CD8-positive, alpha-beta memory T cell (primary cell): ENCODE measurements at regions not wholly inside any gene's neighbourhood (a gene's known extent, or its start where the extent isn't known, plus 50 kb on each side); places are given as distances from the start of the nearest gene placed in this dataset.
A peak's percentile ranks its signal among the peaks of the same experiment; 100 is the strongest.

Experiments
- CTCF ChIA-PET: fragments of 350-600 bp; sonication (Branson Sonifier 250); formaldehyde crosslinking; loops from one replicate; lab custom pipeline; 2021; ENCODE audit warnings: antibody characterized with exemption; lab: Charles Lee
- POLR2A ChIA-PET: fragments of 350-600 bp; sonication (Branson Sonifier 250); formaldehyde crosslinking; loops from one replicate; lab custom pipeline; 2021; ENCODE audit warnings: antibody characterized with exemption; lab: Charles Lee
- DNase-seq, 5 donors: peaks; one replicate each; pipeline versions ENCODE4 v3.0.0 to v3.0.0-alpha.2; 2020 to 2022; ENCODE audit warnings: mixed read lengths in 1 of 5
- H3K27ac ChIP-seq: one replicate; pipeline ENCODE4 v1.7.0; 2013; ENCODE audit warnings: low read depth, mild to moderate bottlenecking, low read length, moderate library complexity
- H3K27me3 ChIP-seq: 2 replicates; pipeline ENCODE4 v1.7.0; 2013; ENCODE audit warnings: low read length, mild to moderate bottlenecking; ENCODE audit not compliant: insufficient read depth, poor library complexity, severe bottlenecking
- H3K36me3 ChIP-seq: 2 replicates; pipeline ENCODE4 v1.7.0; 2013; ENCODE audit warnings: mild to moderate bottlenecking, low read length, moderate library complexity; ENCODE audit not compliant: insufficient read depth
- H3K4me1 ChIP-seq: 2 replicates; pipeline ENCODE4 v1.7.0; 2013; ENCODE audit warnings: mild to moderate bottlenecking, low read length, moderate library complexity; ENCODE audit not compliant: insufficient read depth
- H3K4me3 ChIP-seq: 2 replicates; pipeline ENCODE4 v1.7.0; 2013; ENCODE audit warnings: mild to moderate bottlenecking, low read length
- H3K9me3 ChIP-seq: 2 replicates; pipeline ENCODE4 v1.7.0; 2013; ENCODE audit warnings: mild to moderate bottlenecking, low read length
- H3K27ac Mint-ChIP-seq, 8 donors: one replicate each; pipeline ENCODE4 v1.8.0; 2020 to 2021; ENCODE audit warnings: mixed read lengths in 8 of 8, mild to moderate bottlenecking in 6 of 8, inconsistent platforms in 3 of 8, moderate library complexity in 3 of 8
- H3K27me3 Mint-ChIP-seq, 2 donors: one replicate each; pipeline ENCODE4 v1.8.0; 2020 to 2021; ENCODE audit warnings: mixed read lengths in 2 of 2, mild to moderate bottlenecking in 1 of 2, moderate library complexity in 1 of 2
- H3K36me3 Mint-ChIP-seq, 3 donors: one replicate each; pipeline ENCODE4 v1.8.0; 2020 to 2021; ENCODE audit warnings: mixed read lengths in 3 of 3, inconsistent platforms in 1 of 3, mild to moderate bottlenecking in 1 of 3
- H3K4me1 Mint-ChIP-seq, 3 donors: one replicate each; pipeline ENCODE4 v1.8.0; 2020 to 2021; ENCODE audit warnings: mixed read lengths in 3 of 3, inconsistent platforms in 1 of 3, mild to moderate bottlenecking in 1 of 3
- H3K4me3 Mint-ChIP-seq, 7 donors: one replicate each; pipeline ENCODE4 v1.8.0; 2020 to 2021; ENCODE audit warnings: mixed read lengths in 7 of 7, mild to moderate bottlenecking in 6 of 7, moderate library complexity in 4 of 7, inconsistent platforms in 2 of 7
- H3K9me3 Mint-ChIP-seq, 5 donors: one replicate each; pipeline ENCODE4 v1.8.0; 2020 to 2022; ENCODE audit warnings: mixed read lengths in 5 of 5, mild to moderate bottlenecking in 3 of 5, moderate library complexity in 2 of 5, inconsistent platforms in 1 of 5

GRCh38 chr5:74969726-74970125, 82.6 kb downstream of the GCNT4 start:
- CTCF ChIA-PET: interaction anchor here (1.2 kb wide), 1 partner anchor 34 kb away, joined by 3 read pairs; no protein-coding TSS in a partner anchor
- no peak overlapping the region for H3K4me3 ChIP-seq
- POLR2A ChIA-PET: interaction anchor here (0.6 to 0.7 kb wide), 2 partner anchors 53 to 64 kb away, joined by 4 to 5 read pairs; no protein-coding TSS in a partner anchor
- no peaks in the 10 kb centered on the region for H3K36me3 ChIP-seq
- no peaks in the 10 kb centered on the region for H3K9me3 Mint-ChIP-seq
- H3K36me3 Mint-ChIP-seq: no peaks in the 10 kb centered on the region
- H3K27ac Mint-ChIP-seq: peak overlapping the region in 2 of 8 donors; percentile 30 to 54
- DNase-seq: no peak
- H3K9me3 ChIP-seq: no peaks in the 10 kb centered on the region
- H3K27me3 ChIP-seq: no peaks in the 10 kb centered on the region
- no peak overlapping the region for H3K27ac ChIP-seq
- H3K4me1 Mint-ChIP-seq: peaks cover 19 to 33% (median 28%) of the 10 kb centered on the region in 3 donors
- H3K27me3 Mint-ChIP-seq: peaks cover 5% of the 10 kb centered on the region in 2 donors
- peaks cover 19% of the 10 kb centered on the region for H3K4me1 ChIP-seq
- H3K4me3 Mint-ChIP-seq: no peak overlapping the region

- Histone ChIP-seq H3K9me3 (no peaks in the 10 kb centered on the region), H3K36me3 (no peaks in the 10 kb centered on the region), H3K4me1 (no peaks in the 10 kb centered on the region), H3K4me3 (no peak overlapping the region), H3K27me3 (no peaks in the 10 kb centered on the region), H3K27ac (no peak overlapping the region)
- Mint-ChIP-seq H3K4me3 (peak overlapping the region in 1 of 7 donors; percentile 3), H3K36me3 (peaks cover 0 to 3% (median 0%) of the 10 kb centered on the region in 3 donors), H3K9me3 (no peaks in the 10 kb centered on the region), H3K27me3 (peaks cover 5 to 8% of the 10 kb centered on the region in 2 donors), H3K4me1 (peaks cover 0 to 1% (median 0%) of the 10 kb centered on the region in 3 donors), H3K27ac (no peak overlapping the region)
- no peak for DNase-seq
- ChIA-PET POLR2A (no interaction called here), CTCF (interaction anchor here (1.3 to 1.5 kb wide), 2 partner anchors 31 to 83 kb away, joined by 3 to 5 read pairs; no protein-coding TSS in a partner anchor)
Observed at GRCh38 chr5:74966141-74967026, 86.0 kb downstream of the GCNT4 start.

GRCh38 chr5:74963407-74963806, 89.0 kb downstream of the GCNT4 start:
- Mint-ChIP-seq H3K27me3 (peaks cover 7% of the 10 kb centered on the region in 2 donors), H3K9me3 (no peaks in the 10 kb centered on the region), H3K36me3 (peaks cover 0 to 8% (median 0%) of the 10 kb centered on the region in 3 donors), H3K4me3 (no peak overlapping the region), H3K27ac (peak overlapping the region in 1 of 8 donors; percentile 33), H3K4me1 (no peaks in the 10 kb centered on the region)
- ChIA-PET CTCF (no interaction called here), POLR2A (no interaction called here)
- no peak for DNase-seq
- Histone ChIP-seq H3K27ac (no peak overlapping the region), H3K36me3 (no peaks in the 10 kb centered on the region), H3K9me3 (no peaks in the 10 kb centered on the region), H3K4me1 (no peaks in the 10 kb centered on the region), H3K27me3 (no peaks in the 10 kb centered on the region), H3K4me3 (no peak overlapping the region)

GRCh38 chr5:74957906-74958305, 91.7 kb upstream of the FAM169A start:
- H3K36me3 Mint-ChIP-seq: peaks cover 0 to 26% (median 11%) of the 10 kb centered on the region in 3 donors
- peaks cover 0 to 3% (median 2%) of the 10 kb centered on the region in 5 donors for H3K9me3 Mint-ChIP-seq
- no peak overlapping the region for H3K27ac Mint-ChIP-seq
- H3K27me3 ChIP-seq: no peaks in the 10 kb centered on the region
- no peak overlapping the region for H3K27ac ChIP-seq
- ChIA-PET POLR2A (no interaction called here), CTCF (no interaction called here)
- no peak overlapping the region for H3K4me3 ChIP-seq
- H3K4me3 Mint-ChIP-seq: no peak overlapping the region
- DNase-seq: no peak
- peaks cover 3 to 5% of the 10 kb centered on the region in 2 donors for H3K27me3 Mint-ChIP-seq
- H3K4me1 Mint-ChIP-seq: peaks cover 0 to 8% (median 0%) of the 10 kb centered on the region in 3 donors
- H3K36me3 ChIP-seq: no peaks in the 10 kb centered on the region
- H3K4me1 ChIP-seq: no peaks in the 10 kb centered on the region
- no peaks in the 10 kb centered on the region for H3K9me3 ChIP-seq

DNA sequence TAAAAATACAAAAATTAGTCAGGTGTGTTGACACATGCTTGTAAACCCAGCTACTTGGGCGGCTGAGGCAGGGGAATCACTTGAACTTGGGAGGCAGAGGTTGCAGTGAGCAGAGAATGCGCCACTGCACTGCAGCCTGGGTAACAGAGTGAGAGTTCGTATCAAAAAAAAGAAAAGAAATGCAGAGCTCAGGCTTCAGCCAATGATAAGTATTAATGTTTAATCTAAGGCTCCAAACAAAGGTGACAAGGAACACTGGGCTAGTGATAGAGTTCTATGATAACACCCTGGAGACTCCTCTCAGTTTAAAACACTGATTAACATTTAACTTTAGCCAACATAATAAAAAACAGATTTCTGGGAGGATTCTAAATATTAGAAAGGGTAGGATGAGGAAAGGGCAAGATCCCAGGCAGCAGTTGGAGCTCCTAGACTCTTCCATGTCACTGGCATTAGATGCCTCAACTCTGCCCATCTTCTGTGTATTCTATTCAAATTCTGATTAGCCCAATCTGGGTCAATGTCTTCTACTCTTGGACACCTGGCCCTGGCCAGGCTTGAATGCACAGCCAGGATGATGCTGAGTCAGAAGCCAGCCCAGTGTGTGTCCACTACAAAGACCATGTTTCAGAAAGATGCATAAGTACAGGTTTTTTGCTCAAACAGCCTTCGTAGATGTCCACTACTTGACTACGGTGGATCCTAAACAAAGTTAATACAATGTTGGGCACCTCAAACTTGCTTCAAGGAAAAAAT, 91.0 kb upstream of the FAM169A start:
- Histone ChIP-seq H3K4me3 (no peak overlapping the region), H3K36me3 (no peaks in the 10 kb centered on the region), H3K9me3 (no peaks in the 10 kb centered on the region), H3K4me1 (no peaks in the 10 kb centered on the region), H3K27me3 (no peaks in the 10 kb centered on the region), H3K27ac (no peak overlapping the region)
- no peak for DNase-seq
- ChIA-PET POLR2A (no interaction called here), CTCF (no interaction called here)
- Mint-ChIP-seq H3K27ac (no peak overlapping the region), H3K9me3 (peaks cover 0 to 3% (median 2%) of the 10 kb centered on the region in 5 donors), H3K36me3 (peaks cover 0 to 26% (median 11%) of the 10 kb centered on the region in 3 donors), H3K4me1 (peaks cover 0 to 8% (median 0%) of the 10 kb centered on the region in 3 donors), H3K27me3 (peaks cover 3% of the 10 kb centered on the region in 2 donors), H3K4me3 (no peak overlapping the region)

DNA sequence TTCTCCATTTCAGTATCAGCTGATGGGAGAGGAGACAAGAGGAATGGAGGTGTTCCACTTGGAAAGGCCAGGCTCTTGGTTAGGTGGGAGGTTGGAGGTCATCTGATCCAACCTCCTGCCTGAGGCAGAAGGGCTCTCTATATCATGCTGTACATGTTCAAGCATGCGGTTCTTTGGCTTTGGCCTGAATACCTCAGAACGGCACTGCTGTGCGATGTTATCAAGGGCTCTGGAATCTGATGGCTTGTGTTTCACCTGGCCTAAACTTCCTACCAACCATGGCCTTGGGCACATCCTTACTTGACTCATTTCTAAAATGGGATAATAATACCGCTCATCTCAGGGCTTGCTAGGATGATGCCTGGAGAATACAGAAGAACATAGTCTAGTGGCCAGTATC, 90.1 kb upstream of the FAM169A start:
- peaks cover 0 to 3% (median 2%) of the 10 kb centered on the region in 5 donors for H3K9me3 Mint-ChIP-seq
- H3K4me1 Mint-ChIP-seq: peaks cover 0 to 8% (median 0%) of the 10 kb centered on the region in 3 donors
- CTCF ChIA-PET: no interaction called here
- POLR2A ChIA-PET: no interaction called here
- H3K4me1 ChIP-seq: no peaks in the 10 kb centered on the region
- peaks cover 3% of the 10 kb centered on the region in 2 donors for H3K27me3 Mint-ChIP-seq
- H3K36me3 Mint-ChIP-seq: peaks cover 0 to 24% (median 11%) of the 10 kb centered on the region in 3 donors
- no peak for DNase-seq
- no peaks in the 10 kb centered on the region for H3K27me3 ChIP-seq
- H3K9me3 ChIP-seq: no peaks in the 10 kb centered on the region
- H3K4me3 Mint-ChIP-seq: no peak overlapping the region
- no peak overlapping the region for H3K27ac ChIP-seq
- no peaks in the 10 kb centered on the region for H3K36me3 ChIP-seq
- no peak overlapping the region for H3K27ac Mint-ChIP-seq
- no peak overlapping the region for H3K4me3 ChIP-seq

DNA sequence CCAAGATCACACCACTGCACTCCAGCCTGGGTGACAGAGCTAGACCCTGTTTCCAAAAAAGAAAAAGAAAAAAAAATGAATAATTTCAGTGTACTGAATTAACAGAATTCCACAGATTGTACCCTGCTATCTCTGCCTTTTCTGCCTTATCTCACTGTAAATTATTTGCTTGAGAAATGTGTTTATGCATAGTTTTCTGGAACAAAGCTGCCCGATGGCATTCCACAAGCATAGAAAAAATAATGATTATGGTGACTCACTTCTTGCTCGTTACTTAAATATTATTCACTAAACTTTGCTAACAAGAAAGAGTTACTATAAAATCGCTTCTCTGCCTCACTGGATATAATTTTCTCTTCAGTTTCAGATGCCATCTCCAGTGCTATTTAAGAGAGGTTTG, 88.7 kb upstream of the FAM169A start:
- CTCF ChIA-PET: no interaction called here
- Mint-ChIP-seq H3K27me3 (peaks cover 3% of the 10 kb centered on the region in 2 donors), H3K9me3 (peaks cover 0 to 3% (median 2%) of the 10 kb centered on the region in 5 donors), H3K4me1 (peaks cover 0 to 8% (median 0%) of the 10 kb centered on the region in 3 donors), H3K4me3 (no peak overlapping the region), H3K27ac (no peak overlapping the region), H3K36me3 (peaks cover 0 to 24% (median 13%) of the 10 kb centered on the region in 3 donors)
- H3K27me3 ChIP-seq: no peaks in the 10 kb centered on the region
- POLR2A ChIA-PET: no interaction called here
- H3K36me3 ChIP-seq: no peaks in the 10 kb centered on the region
- H3K4me1 ChIP-seq: no peaks in the 10 kb centered on the region
- no peak overlapping the region for H3K27ac ChIP-seq
- H3K9me3 ChIP-seq: no peaks in the 10 kb centered on the region
- H3K4me3 ChIP-seq: no peak overlapping the region
- DNase-seq: no peak
